H1 (cell line): ENCODE measurements at regions not wholly inside any gene's neighbourhood (a gene's known extent, or its start where the extent isn't known, plus 50 kb on each side); places are given as distances from the start of the nearest gene placed in this dataset.

Experiments
- MAFK ChIP-seq: IDR thresholded peaks from 2 replicates; pipeline ENCODE4 v1.6.1; 2012; ENCODE audit warnings: low read depth, mild to moderate bottlenecking, improper control_type of control experiment, low read length
- NANOG ChIP-seq: IDR thresholded peaks from 2 replicates; pipeline ENCODE4 v1.6.1; 2011; ENCODE audit warnings: low read length, low read depth, mild to moderate bottlenecking, inconsistent platforms; ENCODE audit not compliant: insufficient read depth, poor library complexity, severe bottlenecking
- POLR2AphosphoS5 ChIP-seq: IDR thresholded peaks from 2 replicates; pipeline ENCODE4 v1.6.1; 2011; ENCODE audit warnings: low read depth, low read length
- TEAD4 ChIP-seq: IDR thresholded peaks from 2 replicates; pipeline ENCODE4 v1.6.1; 2012; ENCODE audit warnings: low read depth, low read length, inconsistent platforms, mixed read lengths
- TF ChIP-seq, protein P1 (sequence below), 3 experiments: IDR thresholded peaks; 1 replicate in 2 of 3; 2 replicates in 1 of 3; pipeline versions ENCODE4 v1.5.1 to v1.6.1; 2011; ENCODE audit warnings: low read length in 3 of 3, mild to moderate bottlenecking in 3 of 3, inconsistent platforms in 2 of 3, low read depth in 1 of 3, moderate library complexity in 1 of 3; ENCODE audit not compliant: insufficient read depth in 1 of 3; ENCODE audit errors: control extremely low read depth in 1 of 3

DNA sequence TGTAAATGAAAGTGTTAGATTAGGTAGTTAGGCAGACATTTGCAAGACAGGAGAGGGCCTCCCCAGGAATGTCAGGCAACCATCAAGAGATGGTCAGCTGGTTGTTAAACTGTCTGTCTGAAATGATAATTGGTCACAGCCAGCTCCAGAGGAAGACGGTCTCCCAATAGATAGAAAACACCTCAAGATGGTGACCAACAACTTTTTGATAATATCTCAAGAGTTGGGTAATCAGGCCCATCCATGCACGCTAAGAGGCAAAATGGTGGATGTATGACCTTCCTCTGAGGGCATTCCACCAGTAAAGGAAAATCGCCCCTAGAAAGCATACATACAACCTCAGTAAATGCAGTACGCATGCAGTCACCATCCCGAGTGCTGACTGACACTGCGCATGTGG lies 118.2 kb downstream of the MAP3K21 start:
- TF ChIP-seq, protein P1, sequence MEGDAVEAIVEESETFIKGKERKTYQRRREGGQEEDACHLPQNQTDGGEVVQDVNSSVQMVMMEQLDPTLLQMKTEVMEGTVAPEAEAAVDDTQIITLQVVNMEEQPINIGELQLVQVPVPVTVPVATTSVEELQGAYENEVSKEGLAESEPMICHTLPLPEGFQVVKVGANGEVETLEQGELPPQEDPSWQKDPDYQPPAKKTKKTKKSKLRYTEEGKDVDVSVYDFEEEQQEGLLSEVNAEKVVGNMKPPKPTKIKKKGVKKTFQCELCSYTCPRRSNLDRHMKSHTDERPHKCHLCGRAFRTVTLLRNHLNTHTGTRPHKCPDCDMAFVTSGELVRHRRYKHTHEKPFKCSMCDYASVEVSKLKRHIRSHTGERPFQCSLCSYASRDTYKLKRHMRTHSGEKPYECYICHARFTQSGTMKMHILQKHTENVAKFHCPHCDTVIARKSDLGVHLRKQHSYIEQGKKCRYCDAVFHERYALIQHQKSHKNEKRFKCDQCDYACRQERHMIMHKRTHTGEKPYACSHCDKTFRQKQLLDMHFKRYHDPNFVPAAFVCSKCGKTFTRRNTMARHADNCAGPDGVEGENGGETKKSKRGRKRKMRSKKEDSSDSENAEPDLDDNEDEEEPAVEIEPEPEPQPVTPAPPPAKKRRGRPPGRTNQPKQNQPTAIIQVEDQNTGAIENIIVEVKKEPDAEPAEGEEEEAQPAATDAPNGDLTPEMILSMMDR (IDR thresholded peaks at IDR 0.05; ENCODE audit: control extremely low read depth in 1 of 3, insufficient read depth in 1 of 3, low read depth in 1 of 3, low read length in 3 of 3): no peak
- TF ChIP-seq TEAD4: no peak
- no peak for TF ChIP-seq NANOG
- TF ChIP-seq MAFK: no peak
- TF ChIP-seq POLR2AphosphoS5: no peak
